WTC11 (cell line): ENCODE measurements at regions not wholly inside any gene's neighbourhood (a gene's known extent, or its start where the extent isn't known, plus 50 kb on each side); places are given as distances from the start of the nearest gene placed in this dataset.

Experiments used
- ATAC-seq: fragments of 200-7000 bp; cut with Tn5 transposase; 2 replicates; pipeline ENCODE4 v1.10.0; 2021; ENCODE audit warnings: mild to moderate bottlenecking, moderate library complexity
- CTCF ChIA-PET: fragments of 300-600 bp; sonication (Branson Sonifier 250); formaldehyde crosslinking; loops from one replicate; lab custom pipeline; 2021; ENCODE audit warnings: antibody characterized with exemption; lab: Charles Lee
- POLR2A ChIA-PET: fragments of 350-600 bp; sonication (Branson Sonifier 250); formaldehyde crosslinking; loops from one replicate; lab custom pipeline; 2021; ENCODE audit warnings: antibody characterized with exemption; lab: Charles Lee
- DNase-seq: peaks from one replicate; pipeline ENCODE4 v3.0.0; 2021; ENCODE audit warnings: low spot score
- H3K27ac Mint-ChIP-seq: 2 replicates; pipeline ENCODE4 v1.8.0; 2021; ENCODE audit warnings: mixed read lengths
- H3K27me3 Mint-ChIP-seq: 2 replicates; pipeline ENCODE4 v1.8.0; 2021; ENCODE audit warnings: low read depth, mild to moderate bottlenecking, moderate library complexity, mixed read lengths
- H3K36me3 Mint-ChIP-seq: 2 replicates; pipeline ENCODE4 v1.8.0; 2021; ENCODE audit warnings: mixed read lengths
- H3K4me1 Mint-ChIP-seq: 2 replicates; pipeline ENCODE4 v1.8.0; 2022; ENCODE audit warnings: mixed read lengths
- H3K4me3 Mint-ChIP-seq: 2 replicates; pipeline ENCODE4 v1.8.0; 2021; ENCODE audit warnings: mild to moderate bottlenecking, moderate library complexity, mixed read lengths
- H3K9me3 Mint-ChIP-seq: 2 replicates; pipeline ENCODE4 v1.8.0; 2021; ENCODE audit warnings: mixed read lengths
- ATF3 ChIP-seq: sonication (generic); formaldehyde crosslinking; conservative IDR thresholded peaks from 2 replicates; pipeline ENCODE4 v1.8.1; 2022; ENCODE audit warnings: mild to moderate bottlenecking, missing genetic modification reagents
- KAT7 ChIP-seq: sonication (generic); formaldehyde crosslinking; IDR thresholded peaks from 2 replicates; pipeline ENCODE4 v1.8.1; 2023; ENCODE audit warnings: missing genetic modification reagents, mild to moderate bottlenecking, borderline replicate concordance
- PREB ChIP-seq: sonication (generic); formaldehyde crosslinking; IDR thresholded peaks from 2 replicates; pipeline ENCODE4 v1.8.1; 2022; ENCODE audit warnings: mild to moderate bottlenecking, missing genetic modification reagents, moderate library complexity, borderline replicate concordance

- DNase-seq (no peak), ATAC-seq (no peak)
- Mint-ChIP-seq H3K9me3 (peaks cover 36% of the 10 kb centered on the region), H3K27me3 (no peaks in the 10 kb centered on the region), H3K27ac (no peak overlapping the region), H3K4me3 (no peak overlapping the region), H3K4me1 (no peaks in the 10 kb centered on the region), H3K36me3 (peaks cover 10% of the 10 kb centered on the region; the same call in 1 of the 2 replicates)
- no peak for TF ChIP-seq KAT7
- no peak for TF ChIP-seq ATF3 (CRISPR knock-in tag)
- no peak for TF ChIP-seq PREB
- ChIA-PET CTCF (no interaction called here), POLR2A (no interaction called here)
Measured at GRCh38 chrX:82848111-82848510, 660.0 kb upstream of the POU3F4 start.
